ENCODE measurements at regions not wholly inside any gene's neighbourhood (a gene's known extent, or its start where the extent isn't known, plus 50 kb on each side); places are given as distances from the start of the nearest gene placed in this dataset.

DNA sequence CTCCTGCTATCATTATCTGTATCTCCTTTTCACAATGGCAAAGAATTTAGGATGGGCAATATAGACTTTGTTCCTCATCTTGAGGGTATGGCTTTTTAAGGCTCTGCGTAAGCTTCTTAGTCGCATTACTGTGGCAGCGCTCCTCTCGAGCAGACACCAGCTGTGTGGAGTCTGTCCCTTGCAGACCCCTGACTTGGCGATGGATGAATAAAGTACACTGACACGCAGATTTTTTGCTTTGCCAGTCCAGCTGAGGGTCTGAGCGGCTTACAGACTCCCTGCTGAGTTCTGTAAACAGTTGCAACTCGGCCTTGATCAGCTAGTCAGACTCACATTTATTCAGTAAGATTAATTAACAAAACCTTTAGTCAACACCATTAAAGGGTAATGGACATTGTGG, 390.0 kb upstream of the CNTN5 start:
- Histone ChIP-seq H3K9me3 (ENCODE audit: control insufficient read depth, low read depth, low read length) (no peaks in the 10 kb centered on the region), H3K56ac (ENCODE audit: insufficient read length, low read depth, low read length) (no peak overlapping the region), H3K27me3 (ENCODE audit: insufficient read depth, low read length) (no peaks in the 10 kb centered on the region), H2AFZ (ENCODE audit: low read length) (no peak overlapping the region), H3K4me1 (ENCODE audit: insufficient read depth, low read length) (no peaks in the 10 kb centered on the region; the same call in 1 of the 2 replicates), H3K4ac (ENCODE audit: low read depth, low read length) (no peak overlapping the region), H2BK12ac (ENCODE audit: insufficient read length, low read depth, low read length) (no peak overlapping the region), H2BK20ac (ENCODE audit: low read depth, low read length, poor library complexity, severe bottlenecking) (no peak overlapping the region), H4K91ac (ENCODE audit: insufficient read length, low read depth, low read length) (no peak overlapping the region), H2BK120ac (ENCODE audit: low read depth, low read length, poor library complexity, severe bottlenecking) (no peak overlapping the region), H3T11ph (ENCODE audit: low read length) (no peak overlapping the region), H3K18ac (ENCODE audit: insufficient read length, low read depth, low read length) (no peak overlapping the region), H3K27ac (ENCODE audit: insufficient read length, low read depth, low read length) (no peak overlapping the region), H2BK5ac (ENCODE audit: insufficient read length, low read length) (no peak overlapping the region), H2BK15ac (ENCODE audit: low read depth, low read length) (no peak overlapping the region), H3K23me2 (ENCODE audit: insufficient read length, low read depth, low read length, poor library complexity, severe bottlenecking) (no peaks in the 10 kb centered on the region), H4K5ac (ENCODE audit: insufficient read length, low read depth, low read length) (no peak overlapping the region), H4K20me1 (ENCODE audit: control insufficient read depth, insufficient read depth, insufficient read length) (no peaks in the 10 kb centered on the region), H4K8ac (replicated peaks; ENCODE audit: insufficient read length, low read depth, low read length) (no peak overlapping the region), H3K79me2 (ENCODE audit: insufficient read depth, low read length) (no peaks in the 10 kb centered on the region), H2AK5ac (ENCODE audit: insufficient read length, low read length) (no peak overlapping the region), H3K79me1 (ENCODE audit: insufficient read depth, low read depth, low read length, poor library complexity, severe bottlenecking) (no peaks in the 10 kb centered on the region), H3K4me2 (ENCODE audit: insufficient read depth, insufficient read length, low read length) (no peak overlapping the region), H3K23ac (ENCODE audit: insufficient read length, low read depth, low read length) (no peak overlapping the region), H3K14ac (ENCODE audit: insufficient read depth, low read length) (no peak overlapping the region), H3K9ac (ENCODE audit: extremely low read depth, insufficient read length, low read length) (no peak overlapping the region)
- H3K9me3 Mint-ChIP-seq: peaks cover 3 to 6% of the 10 kb centered on the region in 2 experiments; a peak in 2 of 5 replicates
- H3K27ac Mint-ChIP-seq: no peak overlapping the region
- no peak overlapping the region for H3K4me3 Mint-ChIP-seq
- no peak for DNase-seq
- H3K36me3 Mint-ChIP-seq (ENCODE audit: insufficient read depth in 1 of 3, low read depth in 3 of 3): peaks cover 0 to 13% (median 0%) of the 10 kb centered on the region in 3 experiments; a peak in 5 of 7 replicates
- peaks cover 8 to 10% of the 10 kb centered on the region in 2 experiments; a peak in 3 of 4 replicates for H3K4me1 Mint-ChIP-seq
- H3K27me3 Mint-ChIP-seq (ENCODE audit: low read depth): peaks cover 2% of the 10 kb centered on the region; the same call in 1 of the 2 replicates
- no peak for TF ChIP-seq CTCF (conservative IDR thresholded peaks at IDR 0.05)
- no CpG with 5 or more reads among the region's 8 CpGs for WGBS (ENCODE audit: extremely low coverage, insufficient read length, low lambda C conversion rate)
